Body of pancreas (tissue), 4 donors: ENCODE measurements at regions not wholly inside any gene's neighbourhood (a gene's known extent, or its start where the extent isn't known, plus 50 kb on each side); places are given as distances from the start of the nearest gene placed in this dataset.
"Not testable (repeated sequence)": the region's sequence is repeated elsewhere in the genome, so short reads cannot be mapped to it uniquely, and the experiment has no call there.

ENCODE experiments used
- ATAC-seq: fragments of 150-250 bp; one replicate; pipeline ENCODE4 v1.9.1; 2016
- DNase-seq, 4 donors: peaks; one replicate each; pipeline ENCODE4 v3.0.0-alpha.2; 2019
- H3K27ac ChIP-seq, 4 donors: fragments of 200-600 bp; sonication (generic); 1 replicate in 3 of 4; 2 replicates in 1 of 4; pipeline versions ENCODE4 v1.5.1 to v1.6.1; 2016 to 2019; ENCODE audit warnings: mild to moderate bottlenecking in 1 of 4, mixed read lengths in 1 of 4, moderate library complexity in 1 of 4
- H3K27me3 ChIP-seq, 2 donors: fragments of 200-600 bp; sonication (generic); one replicate each; pipeline ENCODE4 v1.6.0; 2016; ENCODE audit warnings: mild to moderate bottlenecking in 1 of 2
- H3K36me3 ChIP-seq, 2 donors: fragments of 200-600 bp; sonication (generic); replicated peaks in 1 of 2; 2 replicates each; pipeline ENCODE4 v1.5.1; 2016; ENCODE audit warnings: low read depth in 2 of 2; ENCODE audit not compliant: insufficient read depth in 1 of 2
- H3K4me1 ChIP-seq: fragments of 200-600 bp; sonication (generic); one replicate; pipeline ENCODE4 v1.6.0; 2016
- H3K4me3 ChIP-seq, 2 donors: fragments of 200-600 bp; sonication (generic); 1 replicate in 1 of 2; 2 replicates in 1 of 2; pipeline ENCODE4 v1.5.1; 2016 to 2019
- H3K9me3 ChIP-seq, 3 donors: fragments of 200-600 bp; sonication (generic); 1 replicate in 2 of 3; 2 replicates in 1 of 3; pipeline ENCODE4 v1.5.1; 2016
- CTCF ChIP-seq, 7 experiments: fragments of 450-650 bp in 4 of 7; fragments of 200-600 bp in 3 of 7; sonication (generic) in 3 of 7; IDR thresholded peaks; one replicate each; pipeline ENCODE4 v1.5.1; 2016 to 2019; ENCODE audit warnings: antibody characterized with exemption in 7 of 7
- POLR2A ChIP-seq, 3 donors: fragments of 450-650 bp; IDR thresholded peaks; one replicate each; pipeline ENCODE4 v1.6.1; 2016; ENCODE audit warnings: antibody characterized with exemption in 3 of 3, mild to moderate bottlenecking in 2 of 3
- WGBS, 2 donors: methylation state at CpG; one replicate each; pipeline ENCODE4 v1.1.5; 2017; 5-methylcytosine and 5-hydroxymethylcytosine counted together
- intact Hi-C: fragments of 100-400 bp; cut with DNase I; formaldehyde crosslinking; loops from one replicate; pipeline ENCODE4 v1.15.1; 2023

DNA sequence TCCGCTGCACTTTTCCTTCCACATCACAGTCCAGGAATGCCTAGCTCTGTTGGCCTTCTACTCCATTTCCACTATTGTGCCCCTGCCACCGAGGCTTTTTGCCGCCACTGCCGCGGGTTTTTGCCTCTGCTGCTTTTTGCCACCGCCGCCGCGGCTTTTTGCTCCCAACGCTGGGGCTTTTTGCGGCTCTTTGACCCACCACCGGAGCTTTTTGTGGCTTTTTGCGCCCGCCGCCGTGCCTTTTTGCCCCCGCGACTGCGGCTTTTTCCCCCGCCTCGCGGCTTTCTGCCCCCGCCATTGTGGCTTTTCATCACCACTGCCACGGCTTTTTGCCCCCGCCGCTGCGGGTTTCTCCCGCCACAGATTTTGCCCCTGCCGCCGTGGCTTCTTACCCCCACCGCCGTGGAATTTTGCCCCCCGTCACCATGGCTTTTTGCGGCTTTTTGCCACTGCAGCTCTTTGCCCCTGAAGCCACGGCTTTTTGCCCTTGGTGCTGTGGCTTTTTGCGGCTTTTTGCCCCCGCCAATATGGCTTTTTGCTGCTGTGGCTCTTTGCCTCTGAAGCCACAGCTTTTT, 2798.7 kb upstream of the TEKT4 start:
- no peak for TF ChIP-seq CTCF (IDR thresholded peaks at IDR 0.05)
- no peak for TF ChIP-seq POLR2A (IDR thresholded peaks at IDR 0.05)
- H3K4me3 ChIP-seq: no peak overlapping the region
- no peaks in the 10 kb centered on the region for H3K4me1 ChIP-seq
- ATAC-seq (no peak), DNase-seq (peak in 1 of 4 donors; percentile 3)
- 78 to 82% methylated on average over 34 to 37 of the region's 37 CpGs for WGBS, 2 donors
- no peaks in the 10 kb centered on the region for H3K27me3 ChIP-seq
- H3K27ac ChIP-seq: no peak overlapping the region
- no peaks in the 10 kb centered on the region for H3K36me3 ChIP-seq
- intact Hi-C loops: no loop called here
- no peaks in the 10 kb centered on the region for H3K9me3 ChIP-seq

- H3K27ac ChIP-seq: no peak overlapping the region
- H3K27me3 ChIP-seq: no peaks in the 10 kb centered on the region
- 89 to 90% methylated on average over 52 to 58 of the region's 60 CpGs for WGBS, 2 donors
- no peak overlapping the region for H3K4me3 ChIP-seq
- DNase-seq (peak in 1 of 4 donors; percentile 8), ATAC-seq (no peak)
- TF ChIP-seq CTCF (IDR thresholded peaks at IDR 0.05) (no peak), POLR2A (IDR thresholded peaks at IDR 0.05) (no peak)
- H3K4me1 ChIP-seq: no peaks in the 10 kb centered on the region
- no peaks in the 10 kb centered on the region for H3K36me3 ChIP-seq
- intact Hi-C loops: no loop called here
- no peaks in the 10 kb centered on the region for H3K9me3 ChIP-seq
Observed at GRCh38 chr2:92073036-92073814, 2798.0 kb upstream of the TEKT4 start.

DNA sequence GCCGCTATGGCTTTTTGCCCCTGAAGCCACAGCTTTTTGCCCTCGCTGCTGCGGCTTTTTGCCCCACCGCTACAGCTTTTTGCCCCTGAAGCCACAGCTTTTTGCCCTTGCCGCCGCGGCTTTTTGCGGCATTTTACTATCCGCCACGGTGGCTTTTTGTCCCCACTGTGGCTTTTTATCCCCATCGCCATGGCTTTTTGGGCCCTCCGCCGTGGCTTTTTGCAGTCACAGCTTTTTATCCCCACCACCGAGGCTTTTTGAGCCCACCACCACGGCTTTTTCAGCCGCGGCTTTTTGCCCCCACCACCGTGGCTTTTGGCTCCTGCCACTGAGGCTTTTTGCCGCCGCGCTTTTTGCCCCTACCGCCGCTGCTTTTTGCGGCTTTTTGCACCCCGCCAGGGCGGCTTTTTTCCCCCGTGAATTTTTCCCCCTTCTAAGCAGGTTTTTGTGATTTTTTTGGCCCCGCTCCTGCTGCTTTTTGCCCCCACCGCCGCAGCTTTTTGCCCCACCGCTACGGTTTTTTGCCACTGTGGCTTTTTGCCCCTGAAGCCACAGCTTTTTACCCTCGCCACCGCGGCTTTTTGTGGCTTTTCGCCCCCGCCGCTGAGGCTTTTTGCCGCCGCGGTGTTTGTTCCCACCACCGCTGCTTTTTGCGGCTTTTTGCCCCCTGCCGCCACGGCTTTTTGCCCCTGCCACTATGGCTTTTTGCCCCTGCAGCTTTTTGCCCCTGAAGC, 2797.2 kb upstream of the TEKT4 start:
- no peaks in the 10 kb centered on the region for H3K36me3 ChIP-seq
- intact Hi-C loops: no loop called here
- ATAC-seq (no peak), DNase-seq (peak in 1 of 4 donors; percentile 4)
- H3K4me1 ChIP-seq: no peaks in the 10 kb centered on the region
- WGBS, 2 donors: 85 to 92% methylated on average over 38 to 45 of the region's 45 CpGs
- no peak overlapping the region for H3K4me3 ChIP-seq
- H3K27me3 ChIP-seq: no peaks in the 10 kb centered on the region
- TF ChIP-seq POLR2A (IDR thresholded peaks at IDR 0.05) (no peak), CTCF (IDR thresholded peaks at IDR 0.05) (no peak)
- H3K27ac ChIP-seq: no peak overlapping the region
- H3K9me3 ChIP-seq: no peaks in the 10 kb centered on the region

DNA sequence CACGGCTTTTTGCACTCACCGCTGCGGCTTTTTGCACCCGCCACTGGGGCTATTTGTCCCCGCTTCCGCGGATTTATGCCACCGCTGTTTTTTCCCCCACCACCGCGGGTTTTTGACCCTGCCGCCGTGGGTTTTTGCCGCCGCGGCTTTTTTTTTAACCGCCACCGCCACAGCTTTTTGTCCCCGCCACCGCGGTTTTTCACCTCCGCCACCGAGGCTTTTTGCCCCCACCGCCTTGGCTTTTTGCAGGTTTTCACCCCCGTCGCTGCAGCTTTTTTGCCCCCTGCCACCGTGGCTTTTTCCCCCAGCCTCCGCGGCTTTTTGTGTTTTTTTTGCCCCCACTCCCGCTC, 2796.7 kb upstream of the TEKT4 start:
- no peak for TF ChIP-seq POLR2A (IDR thresholded peaks at IDR 0.05)
- no peak for TF ChIP-seq CTCF (IDR thresholded peaks at IDR 0.05)
- Histone ChIP-seq H3K27me3 (no peaks in the 10 kb centered on the region), H3K36me3 (no peaks in the 10 kb centered on the region), H3K4me3 (no peak overlapping the region), H3K9me3 (no peaks in the 10 kb centered on the region), H3K27ac (no peak overlapping the region), H3K4me1 (no peaks in the 10 kb centered on the region)
- WGBS, 2 donors: 67 to 75% methylated on average over 27 to 29 of the region's 29 CpGs
- DNase-seq: peak in 1 of 4 donors; percentile 4
- no peak for ATAC-seq
- intact Hi-C loops: no loop called here

GRCh38 chr2:92075363-92075762, 2795.9 kb upstream of the TEKT4 start:
- H3K27me3 ChIP-seq, H3K4me1 ChIP-seq, ATAC-seq, H3K27ac ChIP-seq, intact Hi-C loops, DNase-seq, H3K9me3 ChIP-seq, H3K4me3 ChIP-seq, H3K36me3 ChIP-seq: not testable (repeated sequence)
- 59 to 87% methylated on average over 2 of the region's 2 CpGs for WGBS, 2 donors
